IPS DF 4.7 (cell line): ENCODE measurements at regions not wholly inside any gene's neighbourhood (a gene's known extent, or its start where the extent isn't known, plus 50 kb on each side); places are given as distances from the start of the nearest gene placed in this dataset.
"Not testable (repeated sequence)": the region's sequence is repeated elsewhere in the genome, so short reads cannot be mapped to it uniquely, and the experiment has no call there.

Experiments
- DNase-seq: peaks from one replicate; pipeline ENCODE4 v3.0.0-alpha.2; 2013; ENCODE audit warnings: low spot score; ENCODE audit errors: extremely low read depth

- DNase-seq = no peak
These were observed 211.4 kb upstream of the ERCC4 start for GRCh38 chr16:13708347-13709120.

GRCh38 chr16:13718748-13719147 lies 201.2 kb upstream of the ERCC4 start:
- no peak for DNase-seq

GRCh38 chr16:13727943-13728342 lies 192.0 kb upstream of the ERCC4 start:
- no peak for DNase-seq

GRCh38 chr16:13733561-13733960 lies 186.4 kb upstream of the ERCC4 start:
- no peak for DNase-seq

GRCh38 chr16:13739621-13740373 lies 180.2 kb upstream of the ERCC4 start:
- DNase-seq = not testable (repeated sequence)

GRCh38 chr16:13742928-13743327 lies 177.0 kb upstream of the ERCC4 start:
- DNase-seq = no peak

- DNase-seq = no peak
These were observed 176.4 kb upstream of the ERCC4 start for GRCh38 chr16:13743571-13743970.

GRCh38 chr16:13756411-13757140 lies 163.4 kb upstream of the ERCC4 start:
- DNase-seq = no peak

GRCh38 chr16:13766334-13766733 lies 153.6 kb upstream of the ERCC4 start:
- no peak for DNase-seq

GRCh38 chr16:13767215-13767614 lies 152.7 kb upstream of the ERCC4 start:
- DNase-seq = no peak

GRCh38 chr16:13768471-13768870 lies 151.5 kb upstream of the ERCC4 start:
- DNase-seq = no peak

GRCh38 chr16:13770436-13770835 lies 149.5 kb upstream of the ERCC4 start:
- DNase-seq = no peak

- DNase-seq = no peak
These were observed 147.2 kb upstream of the ERCC4 start for GRCh38 chr16:13772782-13773181.

GRCh38 chr16:13779676-13780075 lies 140.3 kb upstream of the ERCC4 start:
- DNase-seq = no peak

- no peak for DNase-seq
These were observed 139.4 kb upstream of the ERCC4 start for GRCh38 chr16:13780406-13781168.

GRCh38 chr16:13781169-13781564 lies 138.8 kb upstream of the ERCC4 start:
- DNase-seq = no peak

GRCh38 chr16:13781575-13782338 lies 138.2 kb upstream of the ERCC4 start:
- no peak for DNase-seq

GRCh38 chr16:13791095-13791494 lies 128.9 kb upstream of the ERCC4 start:
- no peak for DNase-seq

GRCh38 chr16:13793841-13794409 lies 126.0 kb upstream of the ERCC4 start:
- DNase-seq = no peak

GRCh38 chr16:13795131-13795530 lies 124.8 kb upstream of the ERCC4 start:
- no peak for DNase-seq
